Brain microvascular endothelial cell (primary cell): ENCODE measurements at regions not wholly inside any gene's neighbourhood (a gene's known extent, or its start where the extent isn't known, plus 50 kb on each side); places are given as distances from the start of the nearest gene placed in this dataset.

Source experiments
- DNase-seq: peaks from one replicate; pipeline ENCODE4 v3.0.0-alpha.2; 2020
- H3K27ac ChIP-seq: fragments of 250-450 bp; sonication (Bioruptor Pico); 2 replicates; pipeline ENCODE4 v1.5.1; 2020; ENCODE audit warnings: mild to moderate bottlenecking, moderate library complexity
- H3K27me3 ChIP-seq: fragments of 250-450 bp; sonication (Bioruptor Pico); replicated peaks from 2 replicates; pipeline ENCODE4 v1.5.1; 2020; ENCODE audit warnings: mild to moderate bottlenecking
- H3K36me3 ChIP-seq: fragments of 250-450 bp; sonication (Bioruptor Pico); replicated peaks from 2 replicates; pipeline ENCODE4 v1.5.1; 2020; ENCODE audit warnings: mild to moderate bottlenecking
- H3K4me3 ChIP-seq: 2 replicates; pipeline ENCODE4 v1.5.1; 2011; ENCODE audit warnings: low read depth, mild to moderate bottlenecking, control low read depth, low read length, moderate library complexity
- CTCF ChIP-seq: IDR thresholded peaks from 2 replicates; pipeline ENCODE4 v1.5.1; 2011; ENCODE audit warnings: low read depth, mild to moderate bottlenecking, moderate library complexity, low read length, control low read depth, inconsistent platforms; ENCODE audit errors: missing control alignments
- in situ Hi-C: cut with HindIII; loops from 2 replicates; pipeline ENCODE4 v1.10.0; 2017; ENCODE audit warnings: low sequenced_read_pairs, low pct_ligation_motif_present

GRCh38 chr9:96126321-96126881, 175.6 kb downstream of the HSD17B3 start:
- in situ Hi-C loops, result no loop called here
- H3K36me3 ChIP-seq, result no peaks in the 10 kb centered on the region
- H3K4me3 ChIP-seq, result no peak overlapping the region
- H3K27me3 ChIP-seq, result no peaks in the 10 kb centered on the region
- no peak for TF ChIP-seq CTCF
- no peak for DNase-seq
- no peak overlapping the region for H3K27ac ChIP-seq

GRCh38 chr9:96125624-96126023, 176.4 kb downstream of the HSD17B3 start:
- no peaks in the 10 kb centered on the region for H3K27me3 ChIP-seq
- no peak for DNase-seq
- H3K36me3 ChIP-seq, result no peaks in the 10 kb centered on the region
- no peak for TF ChIP-seq CTCF
- no peak overlapping the region for H3K4me3 ChIP-seq
- H3K27ac ChIP-seq, result no peak overlapping the region
- in situ Hi-C loops, result no loop called here

GRCh38 chr9:96122751-96123150, 179.2 kb downstream of the HSD17B3 start:
- Histone ChIP-seq H3K27ac (no peak overlapping the region), H3K36me3 (no peaks in the 10 kb centered on the region), H3K27me3 (no peaks in the 10 kb centered on the region), H3K4me3 (no peak overlapping the region)
- TF ChIP-seq CTCF, result no peak
- in situ Hi-C loops, result no loop called here
- DNase-seq, result peak; percentile 28

GRCh38 chr9:96122282-96122681, 179.7 kb downstream of the HSD17B3 start:
- in situ Hi-C loops, result no loop called here

GRCh38 chr9:96121136-96121535, 180.8 kb downstream of the HSD17B3 start:
- Histone ChIP-seq H3K27me3 (no peaks in the 10 kb centered on the region), H3K36me3 (no peaks in the 10 kb centered on the region), H3K27ac (no peak overlapping the region), H3K4me3 (no peak overlapping the region)
- in situ Hi-C loops, result no loop called here
- TF ChIP-seq CTCF, result no peak
- DNase-seq, result no peak

More at GRCh38 chr9:96122282-96122681, 179.7 kb downstream of the HSD17B3 start:
- Histone ChIP-seq H3K27me3 (no peaks in the 10 kb centered on the region), H3K4me3 (no peak overlapping the region), H3K27ac (no peak overlapping the region), H3K36me3 (no peaks in the 10 kb centered on the region)
- TF ChIP-seq CTCF, result no peak
- DNase-seq, result no peak
